Adrenal gland (tissue), 5 donors: ENCODE measurements at regions not wholly inside any gene's neighbourhood (a gene's known extent, or its start where the extent isn't known, plus 50 kb on each side); places are given as distances from the start of the nearest gene placed in this dataset.

Source experiments
- CTCF ChIP-seq, 6 experiments: fragments of 450-650 bp in 4 of 6; fragments of 200-600 bp in 2 of 6; sonication (generic) in 1 of 6; IDR thresholded peaks; 1 replicate in 5 of 6; 2 replicates in 1 of 6; pipeline versions ENCODE4 v1.5.1 to v1.8.0; 2016 to 2021; ENCODE audit warnings: antibody characterized with exemption in 6 of 6, mild to moderate bottlenecking in 2 of 6, moderate library complexity in 1 of 6
- POLR2A ChIP-seq, 2 donors: fragments of 450-650 bp; IDR thresholded peaks; one replicate each; pipeline ENCODE4 v1.6.1; 2017; ENCODE audit warnings: antibody characterized with exemption in 2 of 2, mild to moderate bottlenecking in 2 of 2, moderate library complexity in 1 of 2
- donor health status: DM: no; HTN: no; CAD: no.

- no peak for TF ChIP-seq CTCF (IDR thresholded peaks at IDR 0.05)
- TF ChIP-seq POLR2A (IDR thresholded peaks at IDR 0.05): no peak
Measured at GRCh38 chr18:70500748-70501147, 211.9 kb downstream of the SOCS6 start.
